GM12874 (cell line): ENCODE measurements at regions not wholly inside any gene's neighbourhood (a gene's known extent, or its start where the extent isn't known, plus 50 kb on each side); places are given as distances from the start of the nearest gene placed in this dataset.

Experiments used
- CTCF ChIP-seq: IDR thresholded peaks from 2 replicates; pipeline ENCODE4 v1.5.1; 2011; ENCODE audit warnings: low read depth, mild to moderate bottlenecking, control low read depth, low read length, moderate library complexity; ENCODE audit not compliant: insufficient read depth

GRCh38 chrX:117744958-117745357, 371.7 kb downstream of the KLHL13 start:
- no peak for TF ChIP-seq CTCF

GRCh38 chrX:117743469-117744251, 372.9 kb downstream of the KLHL13 start:
- TF ChIP-seq CTCF, result peak; percentile 8; the same call in 1 of the 2 replicates

- no peak for TF ChIP-seq CTCF
Observed at GRCh38 chrX:117713411-117713810, 403.2 kb downstream of the KLHL13 start.

- TF ChIP-seq CTCF, result no peak
Observed at GRCh38 chrX:117711782-117712181, 404.8 kb downstream of the KLHL13 start.

- no peak for TF ChIP-seq CTCF
Observed at GRCh38 chrX:117707948-117708743, 408.5 kb downstream of the KLHL13 start.

- no peak for TF ChIP-seq CTCF
Observed at GRCh38 chrX:117701050-117701449, 415.6 kb downstream of the KLHL13 start.

- no peak for TF ChIP-seq CTCF
Observed at GRCh38 chrX:117689956-117690355, 426.7 kb downstream of the KLHL13 start.
